Activated T-helper 1 cell treated with anti-CD3 and anti-CD28 coated beads, Interleukin-12 subunit alpha, Interleukin-12 subunit beta, Interleukin-2, Interleukin-4 antibody, amounts not matched to agents 30 ng/mL and 10 ng/mL and 1 ng/mL, durations not matched to agents 14 hours and 24 hours and 36 hours (primary cell): ENCODE measurements at regions not wholly inside any gene's neighbourhood (a gene's known extent, or its start where the extent isn't known, plus 50 kb on each side); places are given as distances from the start of the nearest gene placed in this dataset.

ENCODE experiments used
- DNase-seq: peaks from one replicate; pipeline ENCODE4 v3.0.0; 2021; ENCODE audit warnings: low spot score
- H3K27ac Mint-ChIP-seq: one replicate; pipeline ENCODE4 v1.8.0; 2021; ENCODE audit warnings: mild to moderate bottlenecking, mixed read lengths
- H3K27me3 Mint-ChIP-seq: one replicate; pipeline ENCODE4 v1.8.0; 2022; ENCODE audit warnings: mild to moderate bottlenecking, moderate library complexity, mixed read lengths; ENCODE audit not compliant: insufficient read depth
- H3K36me3 Mint-ChIP-seq: one replicate; pipeline ENCODE4 v1.8.0; 2021; ENCODE audit warnings: low read depth, mixed read lengths
- H3K4me1 Mint-ChIP-seq: one replicate; pipeline ENCODE4 v1.8.0; 2021; ENCODE audit warnings: low read depth, mixed read lengths
- H3K4me3 Mint-ChIP-seq: one replicate; pipeline ENCODE4 v1.8.0; 2021; ENCODE audit warnings: mild to moderate bottlenecking, moderate library complexity, mixed read lengths
- H3K9me3 Mint-ChIP-seq: one replicate; pipeline ENCODE4 v1.8.0; 2021; ENCODE audit warnings: mixed read lengths
- intact Hi-C: fragments of 100-400 bp; cut with micrococcal nuclease; formaldehyde crosslinking; loops from one replicate; pipeline ENCODE4 v1.15.1; 2024

GRCh38 chr15:62393196-62393595 lies 228.1 kb upstream of the C2CD4B start:
- no peak for DNase-seq
- no peaks in the 10 kb centered on the region for H3K36me3 Mint-ChIP-seq
- intact Hi-C loops, result no loop called here
- no peak overlapping the region for H3K4me3 Mint-ChIP-seq
- H3K27ac Mint-ChIP-seq, result no peak overlapping the region
- H3K4me1 Mint-ChIP-seq, result peaks cover 16% of the 10 kb centered on the region
- peaks cover 3% of the 10 kb centered on the region for H3K9me3 Mint-ChIP-seq
- H3K27me3 Mint-ChIP-seq, result peaks cover 30% of the 10 kb centered on the region

- intact Hi-C loops, result no loop called here
- Mint-ChIP-seq H3K4me3 (no peak overlapping the region), H3K27ac (no peak overlapping the region), H3K27me3 (peaks cover 30% of the 10 kb centered on the region), H3K9me3 (peaks cover 8% of the 10 kb centered on the region), H3K36me3 (no peaks in the 10 kb centered on the region), H3K4me1 (peaks cover 16% of the 10 kb centered on the region)
- DNase-seq, result no peak
These were observed 229.0 kb upstream of the C2CD4B start for GRCh38 chr15:62394079-62394478.

- Mint-ChIP-seq H3K4me1 (no peaks in the 10 kb centered on the region), H3K27me3 (peaks cover 5% of the 10 kb centered on the region), H3K27ac (no peak overlapping the region), H3K36me3 (no peaks in the 10 kb centered on the region), H3K9me3 (peaks cover 21% of the 10 kb centered on the region), H3K4me3 (no peak overlapping the region)
- DNase-seq, result no peak
- intact Hi-C loops, result no loop called here
These were observed 235.7 kb upstream of the C2CD4B start for GRCh38 chr15:62400778-62401177.

GRCh38 chr15:62402687-62403086 lies 237.6 kb upstream of the C2CD4B start:
- H3K9me3 Mint-ChIP-seq, result peaks cover 21% of the 10 kb centered on the region
- H3K4me3 Mint-ChIP-seq, result no peak overlapping the region
- DNase-seq, result no peak
- H3K36me3 Mint-ChIP-seq, result no peaks in the 10 kb centered on the region
- peaks cover 3% of the 10 kb centered on the region for H3K27me3 Mint-ChIP-seq
- no peak overlapping the region for H3K27ac Mint-ChIP-seq
- intact Hi-C loops, result no loop called here
- H3K4me1 Mint-ChIP-seq, result no peaks in the 10 kb centered on the region

- H3K4me3 Mint-ChIP-seq, result no peak overlapping the region
- intact Hi-C loops, result no loop called here
- H3K9me3 Mint-ChIP-seq, result peaks cover 17% of the 10 kb centered on the region
- H3K4me1 Mint-ChIP-seq, result no peaks in the 10 kb centered on the region
- no peaks in the 10 kb centered on the region for H3K36me3 Mint-ChIP-seq
- H3K27me3 Mint-ChIP-seq, result peaks cover 3% of the 10 kb centered on the region
- no peak for DNase-seq
- H3K27ac Mint-ChIP-seq, result no peak overlapping the region
These were observed 238.2 kb upstream of the C2CD4B start for GRCh38 chr15:62403164-62403809.

GRCh38 chr15:62404194-62404985 lies 239.3 kb upstream of the C2CD4B start:
- intact Hi-C loops, result no loop called here
- H3K27me3 Mint-ChIP-seq, result peaks cover 3% of the 10 kb centered on the region
- no peaks in the 10 kb centered on the region for H3K36me3 Mint-ChIP-seq
- H3K27ac Mint-ChIP-seq, result no peak overlapping the region
- H3K4me3 Mint-ChIP-seq, result no peak overlapping the region
- H3K4me1 Mint-ChIP-seq, result no peaks in the 10 kb centered on the region
- H3K9me3 Mint-ChIP-seq, result peaks cover 12% of the 10 kb centered on the region
- DNase-seq, result no peak

- Mint-ChIP-seq H3K27me3 (peaks cover 5% of the 10 kb centered on the region), H3K4me3 (no peak overlapping the region), H3K27ac (no peak overlapping the region), H3K9me3 (no peaks in the 10 kb centered on the region), H3K36me3 (no peaks in the 10 kb centered on the region), H3K4me1 (no peaks in the 10 kb centered on the region)
- intact Hi-C loops, result no loop called here
- no peak for DNase-seq
These were observed 241.3 kb upstream of the C2CD4B start for GRCh38 chr15:62406305-62406891.

GRCh38 chr15:62407216-62407615 lies 242.1 kb upstream of the C2CD4B start:
- Mint-ChIP-seq H3K27me3 (peaks cover 5% of the 10 kb centered on the region), H3K4me3 (no peak overlapping the region)
- intact Hi-C loops, result no loop called here

GRCh38 chr15:62407962-62408361 lies 242.9 kb upstream of the C2CD4B start:
- Mint-ChIP-seq H3K36me3 (no peaks in the 10 kb centered on the region), H3K27me3 (peaks cover 5% of the 10 kb centered on the region), H3K9me3 (no peaks in the 10 kb centered on the region), H3K27ac (no peak overlapping the region), H3K4me1 (no peaks in the 10 kb centered on the region), H3K4me3 (no peak overlapping the region)
- intact Hi-C loops, result no loop called here
- DNase-seq, result no peak

More at GRCh38 chr15:62407216-62407615, 242.1 kb upstream of the C2CD4B start:
- Mint-ChIP-seq H3K36me3 (no peaks in the 10 kb centered on the region), H3K27ac (no peak overlapping the region), H3K9me3 (no peaks in the 10 kb centered on the region), H3K4me1 (no peaks in the 10 kb centered on the region)
- no peak for DNase-seq

GRCh38 chr15:62409466-62409865 lies 244.4 kb upstream of the C2CD4B start:
- Mint-ChIP-seq H3K27me3 (peaks cover 4% of the 10 kb centered on the region), H3K27ac (no peak overlapping the region)
- intact Hi-C loops, result no loop called here

GRCh38 chr15:62412686-62413085 lies 247.6 kb upstream of the C2CD4B start:
- Mint-ChIP-seq H3K36me3 (no peaks in the 10 kb centered on the region), H3K9me3 (no peaks in the 10 kb centered on the region), H3K27ac (no peak overlapping the region), H3K27me3 (peaks cover 4% of the 10 kb centered on the region), H3K4me1 (no peaks in the 10 kb centered on the region), H3K4me3 (no peak overlapping the region)
- intact Hi-C loops, result no loop called here
- no peak for DNase-seq

More at GRCh38 chr15:62409466-62409865, 244.4 kb upstream of the C2CD4B start:
- Mint-ChIP-seq H3K36me3 (no peaks in the 10 kb centered on the region), H3K4me1 (no peaks in the 10 kb centered on the region), H3K9me3 (no peaks in the 10 kb centered on the region), H3K4me3 (no peak overlapping the region)
- DNase-seq, result no peak

GRCh38 chr15:62413153-62413552 lies 248.1 kb upstream of the C2CD4B start:
- Mint-ChIP-seq H3K27me3 (peaks cover 4% of the 10 kb centered on the region), H3K9me3 (no peaks in the 10 kb centered on the region), H3K27ac (no peak overlapping the region), H3K36me3 (no peaks in the 10 kb centered on the region), H3K4me3 (no peak overlapping the region), H3K4me1 (no peaks in the 10 kb centered on the region)
- intact Hi-C loops, result no loop called here
- no peak for DNase-seq

- H3K9me3 Mint-ChIP-seq, result no peaks in the 10 kb centered on the region
These were observed 248.7 kb upstream of the C2CD4B start for GRCh38 chr15:62413786-62414185.

More at GRCh38 chr15:62413786-62414185, 248.7 kb upstream of the C2CD4B start:
- Mint-ChIP-seq H3K36me3 (no peaks in the 10 kb centered on the region), H3K4me3 (no peak overlapping the region), H3K27ac (no peak overlapping the region), H3K4me1 (no peaks in the 10 kb centered on the region), H3K27me3 (peaks cover 4% of the 10 kb centered on the region)
- no peak for DNase-seq
- intact Hi-C loops, result no loop called here
